CD4-positive, alpha-beta T cell treated with Interferon alpha-2 for 1 hour (primary cell): ENCODE measurements at regions not wholly inside any gene's neighbourhood (a gene's known extent, or its start where the extent isn't known, plus 50 kb on each side); places are given as distances from the start of the nearest gene placed in this dataset.

Source experiments
- DNase-seq, 2 donors: peaks; one replicate each; pipeline ENCODE4 v3.0.0-alpha.2; 2020 to 2022

DNA sequence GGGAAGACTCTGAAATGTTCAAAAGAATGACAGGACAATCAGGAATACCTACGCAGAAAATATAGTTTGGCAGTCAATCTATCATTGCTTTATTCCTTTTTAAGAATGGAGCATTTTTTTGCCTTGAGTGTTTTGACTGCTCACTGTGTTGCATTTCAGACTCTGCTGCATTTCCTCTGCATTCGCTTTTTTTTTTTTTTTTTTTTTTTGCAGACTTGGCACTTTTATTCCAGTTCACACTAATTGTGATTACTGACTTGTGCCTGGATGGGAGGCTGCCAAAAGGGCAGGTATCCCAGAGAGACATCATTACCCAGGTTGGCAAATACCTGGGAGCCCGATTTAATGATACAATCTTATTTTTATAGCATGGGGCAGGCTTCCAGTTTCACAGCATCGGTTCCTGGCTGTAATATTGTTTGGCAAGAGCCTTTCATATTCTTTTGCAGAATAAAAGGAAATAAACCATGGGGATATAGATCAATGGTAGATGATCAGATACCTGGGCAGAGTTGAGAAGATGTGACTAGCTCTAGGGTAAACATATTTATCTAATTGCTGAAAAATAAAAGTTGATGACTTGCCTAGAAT, 1132.6 kb downstream of the MAT2B start:
- DNase-seq: no peak

DNA sequence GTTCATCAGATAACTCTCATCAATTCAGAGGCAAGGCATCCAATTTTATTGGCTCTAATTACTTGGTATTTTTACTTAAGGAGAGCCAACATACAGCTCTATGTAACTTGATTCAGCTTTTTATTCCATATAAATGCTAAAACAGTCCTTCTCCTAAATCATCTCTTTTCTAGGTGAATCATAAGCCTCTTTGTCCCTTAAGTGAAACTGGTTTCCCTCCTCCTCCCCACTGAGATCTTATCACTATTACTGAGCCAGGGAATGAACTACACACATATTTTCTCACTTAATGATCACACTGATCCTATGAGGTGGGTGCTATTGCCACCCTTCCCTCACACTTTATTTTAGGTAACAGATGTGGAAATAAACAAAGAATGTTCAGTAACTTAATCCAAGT, 1143.8 kb downstream of the MAT2B start:
- no peak for DNase-seq

DNA sequence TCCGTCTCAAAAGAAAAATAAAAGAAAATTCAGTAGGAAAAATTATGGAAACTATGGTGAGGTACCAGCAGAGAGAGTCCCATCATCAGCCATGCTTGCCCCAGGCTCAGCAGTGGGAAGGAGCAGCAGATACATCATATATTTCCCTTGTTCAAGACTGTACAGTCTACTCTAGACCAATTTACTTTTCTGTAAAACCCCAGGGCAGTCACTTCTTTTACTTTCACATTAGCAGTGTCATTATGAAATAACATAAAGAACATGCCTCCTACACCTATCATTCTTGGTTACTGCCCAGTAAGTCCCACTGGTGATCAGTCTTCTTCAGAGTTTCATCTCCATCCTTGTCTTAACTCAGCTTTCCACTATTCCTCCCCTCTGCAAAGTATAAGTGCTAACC, 1145.0 kb downstream of the MAT2B start:
- DNase-seq: no peak

DNA sequence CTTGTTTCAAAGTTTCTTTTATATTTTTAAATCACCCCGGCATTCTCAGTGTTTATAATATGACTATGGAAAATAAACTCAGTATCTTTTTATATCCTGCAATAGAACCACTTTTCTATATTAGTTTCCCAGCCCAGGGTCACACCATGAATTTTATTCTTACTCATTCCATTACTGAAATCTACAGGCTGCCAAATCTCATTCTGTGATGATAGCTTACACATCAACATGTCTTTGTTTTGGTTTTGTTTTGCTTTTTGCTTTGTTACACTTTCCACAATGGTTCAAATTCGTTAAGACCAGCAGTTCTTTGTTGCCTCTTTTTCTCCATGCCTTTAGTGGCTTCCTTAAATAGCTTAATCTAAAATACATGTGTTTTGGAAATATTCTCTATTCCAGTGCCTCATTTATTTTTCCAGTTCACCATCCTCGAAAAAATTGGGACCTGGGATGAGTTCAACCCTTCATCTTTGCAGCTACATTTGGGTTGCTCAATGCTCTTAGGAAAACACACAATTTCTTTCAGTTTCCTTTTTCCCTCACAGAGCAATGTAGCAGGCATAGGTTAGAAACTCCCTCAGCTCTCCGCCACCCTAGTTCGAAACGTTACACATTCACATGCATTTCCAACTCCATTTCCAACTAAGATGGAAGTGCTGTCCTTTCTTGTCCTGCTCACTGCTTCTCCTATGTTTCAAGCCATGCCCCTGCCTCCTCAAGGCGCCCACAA, 1146.3 kb downstream of the MAT2B start:
- DNase-seq: no peak

DNA sequence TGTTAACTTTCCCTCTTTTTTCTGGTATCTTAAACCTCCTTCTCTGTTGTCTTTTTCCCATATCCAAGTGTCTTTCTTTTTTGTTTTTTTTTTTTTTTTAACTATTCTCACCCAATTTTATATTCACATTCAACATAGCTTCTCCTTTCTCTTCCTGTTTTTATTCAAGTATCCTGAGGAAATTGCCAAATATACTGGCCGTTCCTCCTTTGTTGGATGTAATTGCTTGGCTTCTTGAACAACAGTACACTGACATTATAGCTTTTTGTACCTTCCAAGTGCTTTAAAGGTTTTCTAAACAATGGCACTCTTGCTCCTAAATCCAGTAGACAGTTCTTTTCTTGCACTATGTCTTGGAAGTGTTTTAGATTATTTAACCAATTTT, 1146.8 kb downstream of the MAT2B start:
- no peak for DNase-seq

DNA sequence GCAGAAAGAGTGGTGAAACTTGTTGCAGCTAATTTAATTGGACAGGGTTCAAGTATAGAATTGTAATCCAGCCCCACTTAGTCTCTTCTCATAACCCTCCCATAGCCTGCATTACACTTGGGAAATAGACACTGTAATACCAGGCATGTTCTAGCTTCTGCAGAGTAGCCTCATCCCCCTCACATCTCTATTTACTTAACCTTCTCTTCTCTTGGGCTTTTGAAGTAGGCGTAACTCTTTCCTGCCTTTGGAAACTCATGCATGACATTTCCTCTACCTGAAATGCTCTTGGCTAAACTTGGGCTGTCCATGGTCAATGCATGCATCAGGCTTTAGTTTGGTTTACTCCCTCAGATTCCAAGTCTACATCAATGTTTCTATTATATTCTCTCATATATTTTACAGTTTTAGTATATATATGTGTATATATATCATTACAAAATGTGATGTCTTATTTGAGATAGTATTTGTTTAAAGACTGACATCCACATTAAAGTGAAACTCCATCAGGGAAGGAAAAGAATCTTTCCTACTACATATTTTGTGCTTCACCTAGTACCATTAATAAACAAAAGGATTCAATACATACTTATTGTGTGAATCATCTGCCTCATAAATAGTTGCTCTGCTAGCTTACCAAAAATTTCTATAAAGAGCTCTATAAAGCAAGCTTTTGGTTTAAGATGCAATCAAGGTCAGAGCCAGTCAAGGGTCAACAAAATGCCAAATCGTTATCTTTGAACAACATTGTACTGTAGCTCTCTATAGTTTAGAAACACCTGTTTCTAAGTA, 1158.0 kb downstream of the MAT2B start:
- DNase-seq: no peak

DNA sequence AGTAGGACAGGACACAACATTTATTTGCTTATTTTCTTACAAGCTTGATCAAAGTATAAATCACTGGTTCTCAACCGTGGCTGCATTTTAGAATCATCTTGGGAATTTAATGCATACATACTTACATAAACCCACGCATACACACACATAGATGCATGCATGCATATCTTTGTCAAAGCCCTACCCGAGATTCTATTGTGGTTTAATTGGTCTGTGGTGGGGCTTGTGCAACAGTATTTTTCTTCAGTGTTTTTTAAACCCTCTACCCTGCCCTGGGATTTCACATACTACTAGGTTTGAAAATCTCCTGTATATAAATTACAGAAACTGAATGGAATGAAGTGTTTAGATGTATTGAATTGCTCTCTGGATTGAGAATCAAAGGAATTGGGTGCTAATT, 1166.2 kb downstream of the MAT2B start:
- DNase-seq: no peak

DNA sequence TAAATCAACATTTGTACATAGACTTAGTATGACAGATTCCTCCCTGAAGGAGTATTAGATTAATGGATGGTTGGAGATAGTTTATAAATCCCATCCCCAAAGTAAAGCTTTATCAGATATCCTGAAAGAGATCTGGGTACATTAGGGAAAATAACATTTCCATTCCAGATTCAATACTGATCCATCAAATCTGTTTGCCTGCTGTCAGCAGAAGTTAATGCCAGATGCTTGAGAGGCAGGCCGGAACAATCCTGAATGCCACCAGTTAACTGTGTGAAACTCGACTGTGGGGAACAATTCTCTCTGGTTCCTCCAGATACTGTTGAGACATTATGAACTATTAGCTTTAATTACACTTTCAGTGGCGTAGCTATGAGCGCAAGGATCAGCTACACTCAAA, 1166.8 kb downstream of the MAT2B start:
- DNase-seq: no peak

DNA sequence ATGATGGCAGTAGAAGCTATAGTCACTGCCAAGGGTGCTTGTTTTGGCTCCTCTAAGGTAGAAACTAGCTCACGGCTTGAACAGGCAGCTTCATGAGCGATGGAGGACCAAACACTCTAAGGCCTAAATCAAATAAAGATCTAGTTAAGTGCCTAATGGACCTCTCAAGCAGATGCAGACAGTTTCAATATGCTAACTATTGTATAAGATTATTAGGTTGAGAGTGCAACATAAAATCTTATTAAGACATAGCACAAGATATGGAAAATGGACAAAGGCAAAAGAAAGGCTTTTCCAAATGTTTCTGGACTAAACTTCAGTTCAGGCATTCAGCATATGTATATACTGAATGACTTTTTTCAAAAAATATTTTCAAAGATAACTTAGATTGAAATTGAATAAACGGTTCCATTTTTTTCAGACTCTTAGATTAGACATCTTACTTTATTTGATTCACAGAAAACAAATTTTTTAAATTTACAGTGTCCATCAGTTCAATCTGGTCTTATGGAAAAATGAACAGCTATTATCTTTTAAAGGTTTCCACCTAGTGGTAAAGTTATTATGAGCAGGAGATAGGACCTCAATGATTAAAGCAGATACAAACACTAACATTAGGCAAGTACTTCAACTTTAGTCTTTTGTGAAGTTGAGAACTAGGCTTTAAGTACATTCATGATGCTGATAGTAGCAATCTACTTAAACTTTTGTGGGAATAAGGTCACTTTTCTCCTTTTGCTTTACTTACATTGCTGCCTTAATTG, 1167.7 kb downstream of the MAT2B start:
- no peak for DNase-seq

DNA sequence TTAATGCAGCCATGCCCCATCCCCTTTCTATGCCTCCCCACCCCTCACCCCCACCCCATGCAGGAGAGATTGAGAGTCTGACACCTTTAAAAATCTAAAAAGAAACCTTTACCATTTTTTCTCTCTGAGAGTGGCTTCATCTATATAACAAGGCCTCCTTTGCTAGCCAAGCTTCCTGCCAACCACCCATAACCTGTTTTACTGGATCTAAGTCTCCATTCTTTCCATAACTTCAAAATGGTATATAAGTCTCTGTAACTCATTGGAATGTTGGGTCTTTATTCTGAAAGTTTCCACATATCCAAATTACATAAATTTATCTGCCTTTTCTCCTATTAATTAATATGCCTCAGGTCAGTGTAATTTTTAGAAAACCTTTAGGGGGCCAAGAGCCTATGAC, 1174.0 kb downstream of the MAT2B start:
- no peak for DNase-seq

DNA sequence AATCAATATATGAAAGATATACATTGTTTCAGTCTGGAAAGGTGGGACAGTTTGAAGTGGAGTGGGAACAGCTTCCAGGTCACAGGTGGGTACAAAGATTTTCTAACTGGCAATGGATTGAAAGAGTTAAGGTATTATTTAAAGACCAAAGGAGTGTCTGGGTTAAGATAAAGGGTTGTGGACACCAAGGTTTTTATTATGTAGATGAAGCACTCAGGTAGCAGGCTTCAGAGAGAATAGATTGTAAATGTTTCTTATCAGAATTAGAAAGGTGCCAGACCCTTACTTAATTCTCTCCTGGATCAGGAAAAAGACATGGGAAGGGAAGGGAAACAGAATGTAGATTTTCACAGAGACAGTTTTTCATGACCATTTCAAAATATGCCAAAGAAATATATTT, 1174.8 kb downstream of the MAT2B start:
- no peak for DNase-seq

DNA sequence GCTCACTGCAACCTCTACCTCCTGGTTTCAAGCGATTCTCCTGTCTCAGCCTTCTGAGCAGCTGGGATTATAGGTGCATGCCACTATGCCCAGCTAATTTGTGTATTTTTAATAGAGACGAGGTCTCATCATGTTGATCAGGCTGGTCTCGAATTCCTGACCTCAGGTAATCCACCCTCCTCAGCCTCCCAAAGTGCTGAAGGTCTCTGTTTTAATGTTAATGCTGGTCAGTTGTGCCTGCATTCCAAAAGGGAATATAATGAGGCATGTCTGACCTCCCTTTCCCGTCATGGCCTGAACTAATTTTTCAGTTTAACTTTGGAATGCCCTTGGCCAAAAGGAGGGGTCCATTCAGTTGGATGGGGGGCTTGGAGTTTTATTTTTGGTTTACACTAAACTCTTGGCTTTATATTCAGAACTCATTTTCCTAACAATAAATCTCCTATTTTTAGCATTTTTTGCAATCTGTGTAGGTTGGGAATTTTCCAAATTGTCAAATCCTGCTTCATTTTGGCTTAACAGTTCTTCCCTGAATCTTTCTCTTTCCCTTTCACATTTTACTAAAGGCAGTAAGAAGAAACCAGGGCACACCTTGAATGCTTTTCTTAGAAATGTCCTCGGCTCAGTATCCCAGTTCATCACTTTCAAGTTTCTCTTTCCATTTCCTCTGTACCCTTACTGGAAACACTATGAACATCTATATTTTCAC, 1175.5 kb downstream of the MAT2B start:
- no peak for DNase-seq

DNA sequence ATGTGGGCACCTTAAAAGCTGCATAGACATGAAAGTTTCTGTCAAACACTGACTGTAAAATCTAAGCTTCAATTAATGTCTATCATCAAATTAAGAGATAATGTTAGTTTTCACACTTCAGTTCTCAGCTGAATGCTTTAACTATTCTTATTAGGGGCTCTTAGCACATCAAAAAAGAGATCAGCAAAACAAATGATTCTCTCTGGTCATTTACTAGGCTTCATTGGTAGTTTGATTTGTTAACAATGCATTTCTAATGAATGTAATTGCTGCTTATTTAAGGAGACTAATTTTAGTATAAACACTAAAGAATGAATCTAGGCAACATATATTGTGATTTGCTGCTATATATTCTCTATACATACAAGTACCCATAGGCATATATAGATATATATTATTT, 1182.0 kb downstream of the MAT2B start:
- no peak for DNase-seq

DNA sequence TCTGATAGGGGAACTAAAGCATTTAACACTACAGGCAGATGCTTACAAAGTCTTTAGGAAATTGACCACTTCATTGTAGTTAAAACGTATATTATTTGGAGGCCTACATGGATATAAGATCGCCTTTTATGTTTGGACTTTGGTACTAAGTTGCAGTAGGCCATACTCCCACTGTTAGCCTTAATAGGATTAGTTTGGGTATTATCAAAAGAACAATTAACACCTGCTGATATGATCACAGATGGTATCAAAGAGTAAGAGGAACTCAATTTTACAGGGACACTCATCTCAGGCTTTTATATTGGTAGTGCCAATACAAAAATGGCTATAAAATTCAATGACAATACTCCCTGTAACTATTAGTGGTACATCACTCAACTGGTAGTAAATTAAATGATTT, 1183.0 kb downstream of the MAT2B start:
- no peak for DNase-seq

DNA sequence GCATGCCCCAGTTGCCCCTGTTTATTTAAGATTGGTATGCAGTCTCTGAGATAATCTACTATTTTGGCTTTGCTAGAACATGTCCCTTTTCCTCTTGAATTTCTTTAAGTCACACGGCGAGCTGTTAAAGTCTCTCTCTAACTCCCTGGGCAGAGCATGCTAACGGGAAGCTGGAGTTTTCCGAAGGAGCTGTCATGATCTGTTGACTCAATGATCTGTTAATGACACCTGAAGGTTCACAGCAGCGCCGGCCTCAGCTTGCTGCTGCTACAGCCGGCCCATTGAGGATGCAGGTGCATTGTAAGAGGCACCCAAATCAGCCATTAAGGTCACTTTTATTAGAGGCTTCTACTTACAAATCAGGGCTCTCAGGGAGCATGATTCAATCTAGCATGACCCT, 1203.4 kb downstream of the MAT2B start:
- DNase-seq: no peak

DNA sequence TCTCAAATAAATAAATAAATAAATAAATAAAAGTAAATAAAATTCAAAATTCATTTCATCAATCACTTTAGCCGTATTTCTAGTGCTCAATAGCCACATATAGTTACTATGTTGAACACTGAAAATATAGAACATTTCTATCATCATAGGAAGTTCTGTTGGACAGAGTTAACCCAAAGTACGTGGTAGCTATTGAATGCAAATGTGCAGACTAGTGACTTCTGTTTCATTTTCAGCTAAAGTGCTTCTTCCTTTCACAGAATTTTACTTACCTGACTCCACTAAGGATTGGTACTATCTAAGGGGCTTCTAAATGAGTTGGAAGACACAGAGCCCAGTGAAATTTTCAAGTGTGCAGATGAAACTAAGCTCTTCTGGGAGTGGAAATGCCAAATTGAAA, 1208.3 kb downstream of the MAT2B start:
- no peak for DNase-seq

DNA sequence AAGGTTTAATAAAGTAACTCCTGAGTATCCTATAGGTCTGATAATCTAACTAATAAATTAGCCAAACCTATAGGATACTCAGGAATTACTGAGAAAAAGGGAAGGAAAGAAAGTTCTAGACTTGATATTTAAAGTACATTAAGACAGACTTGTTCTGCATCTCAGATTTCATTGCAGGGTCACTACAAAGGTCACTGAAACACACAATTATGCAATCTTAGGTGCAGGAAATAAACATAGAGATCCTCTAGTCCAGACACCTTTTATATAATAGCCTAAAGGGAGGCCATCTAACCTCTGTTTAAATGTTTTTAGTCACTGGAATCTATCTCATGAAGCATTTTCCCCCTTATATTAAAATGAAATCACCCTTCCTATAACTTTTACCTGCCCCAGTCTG, 1215.7 kb downstream of the MAT2B start:
- DNase-seq: no peak

DNA sequence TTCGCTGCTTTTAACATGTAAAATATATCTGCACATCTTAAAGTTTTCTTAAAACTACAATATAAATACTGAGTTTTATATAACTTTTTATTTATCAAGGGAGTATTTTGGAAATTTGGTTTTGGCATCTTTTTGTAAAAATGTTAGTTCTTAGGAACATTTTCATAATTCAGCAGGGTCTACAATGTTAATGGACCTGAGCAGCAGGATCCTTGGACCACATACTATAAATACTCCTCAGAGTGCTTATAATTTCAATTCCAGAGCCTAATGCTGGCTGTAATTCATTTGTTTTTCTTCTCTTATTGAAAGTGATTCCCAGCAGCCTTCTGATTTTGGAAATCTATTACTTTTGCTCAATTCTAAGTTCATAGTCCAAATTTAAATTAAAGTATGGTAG, 1216.2 kb downstream of the MAT2B start:
- DNase-seq: no peak

DNA sequence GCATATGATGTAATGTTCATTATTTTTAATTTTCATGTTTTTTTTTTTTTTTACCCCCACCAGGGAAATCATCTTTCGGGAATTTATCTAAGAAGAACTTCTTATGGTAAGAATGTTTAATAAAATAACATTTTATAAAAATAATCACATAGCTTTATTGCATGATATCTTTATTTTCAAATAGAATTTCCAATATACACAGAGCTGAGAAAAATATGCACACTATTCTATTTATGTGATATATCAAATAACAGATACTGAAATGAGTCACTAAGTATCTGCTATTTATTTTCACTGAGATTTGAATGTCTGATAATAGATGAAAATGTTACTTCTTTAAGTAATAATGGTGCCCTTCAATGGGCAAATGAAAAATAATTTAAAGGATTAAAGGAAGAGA, 1217.3 kb downstream of the MAT2B start:
- no peak for DNase-seq

DNA sequence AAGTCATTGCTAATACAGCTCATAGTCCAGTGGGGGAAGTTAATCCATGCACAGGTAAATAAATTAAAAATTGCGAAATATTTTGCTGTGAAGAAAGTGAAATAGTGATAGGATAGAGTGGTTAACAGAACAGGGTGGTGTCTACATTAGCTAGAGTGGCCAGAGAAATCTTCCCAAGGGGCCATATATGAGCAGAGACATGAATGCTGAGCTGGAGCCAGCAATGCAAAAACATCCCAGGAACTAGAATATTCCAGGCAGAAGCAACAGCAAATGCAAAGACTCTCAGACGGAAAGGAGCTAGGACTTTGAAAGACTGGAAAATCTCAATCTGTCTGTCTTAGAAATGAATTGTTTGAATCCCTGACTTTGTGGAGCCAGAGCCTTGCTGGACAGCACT, 1221.6 kb downstream of the MAT2B start:
- no peak for DNase-seq

DNA sequence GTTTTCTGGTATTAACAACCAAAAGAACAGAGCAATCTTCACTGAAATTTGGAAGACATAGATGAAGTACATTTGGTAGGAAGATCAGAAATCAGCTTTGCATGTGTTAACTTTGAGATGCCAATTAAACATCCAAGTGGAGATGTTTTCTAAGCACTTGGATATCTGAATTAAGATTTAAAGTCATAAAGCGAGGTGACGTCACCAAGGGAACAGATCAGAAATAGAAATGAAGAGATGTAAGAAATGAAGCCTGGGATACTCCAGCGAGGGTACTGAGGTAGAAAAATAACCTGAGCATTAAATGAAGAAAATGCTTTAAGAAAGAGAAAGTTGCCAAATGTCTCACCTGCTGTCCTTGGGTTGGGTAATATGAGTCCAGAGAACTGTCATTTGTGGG, 1223.3 kb downstream of the MAT2B start:
- DNase-seq: no peak

DNA sequence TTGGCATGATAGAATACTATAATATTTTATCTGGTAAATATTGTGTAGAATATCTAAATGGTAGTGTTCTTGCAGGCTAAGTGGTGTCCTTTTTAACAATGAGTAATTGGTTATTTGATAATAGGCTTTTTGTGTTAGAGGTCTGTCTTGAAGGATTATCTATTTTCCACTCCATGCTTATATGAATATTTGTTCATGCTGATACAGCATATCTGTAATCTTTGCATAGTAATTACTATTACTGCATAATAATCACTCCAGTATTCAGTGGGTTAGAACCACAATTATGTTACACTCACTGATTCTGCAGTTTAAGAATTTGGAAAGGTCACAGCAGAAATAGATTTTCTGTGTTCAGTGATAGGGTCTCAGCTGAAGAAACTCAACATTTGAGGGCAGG, 1229.9 kb downstream of the MAT2B start:
- DNase-seq: no peak

DNA sequence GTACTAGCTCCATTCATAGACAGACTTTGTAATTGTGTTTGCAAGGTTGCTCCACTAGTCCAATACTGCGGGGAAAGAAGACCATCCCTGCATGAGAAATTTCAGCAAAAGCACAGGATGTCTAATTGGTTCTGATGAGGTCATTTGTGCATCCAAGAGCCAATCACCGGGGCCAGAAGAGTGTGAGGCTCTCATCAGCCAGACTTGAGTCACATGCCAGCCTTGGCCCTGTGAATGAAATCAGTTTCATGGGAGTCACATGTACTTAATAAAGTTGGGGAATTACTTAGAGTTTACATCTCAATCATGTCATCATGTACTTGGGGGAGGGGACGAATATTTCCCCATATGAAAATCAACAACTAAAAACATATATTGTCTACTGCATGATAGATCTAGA, 1236.0 kb downstream of the MAT2B start:
- no peak for DNase-seq
